Endothelial cell of umbilical vein (primary cell): ENCODE measurements at regions not wholly inside any gene's neighbourhood (a gene's known extent, or its start where the extent isn't known, plus 50 kb on each side); places are given as distances from the start of the nearest gene placed in this dataset.

Experiments used
- EZH2 ChIP-seq: IDR thresholded peaks from 2 replicates; pipeline ENCODE4 v1.6.1; 2012; ENCODE audit warnings: borderline replicate concordance, low read depth, mild to moderate bottlenecking, moderate library complexity, low read length, inconsistent platforms; ENCODE audit not compliant: severe bottlenecking
- POLR2A ChIP-seq: IDR thresholded peaks from 2 replicates; pipeline ENCODE4 v1.6.1; 2012; ENCODE audit warnings: low read depth, mild to moderate bottlenecking, control low read depth, low read length
- TF ChIP-seq, protein P1 (sequence below), 2 donors: IDR thresholded peaks; 1 replicate in 1 of 2; 2 replicates in 1 of 2; pipeline ENCODE4 v1.5.1; 2011; ENCODE audit warnings: low read length in 2 of 2, mild to moderate bottlenecking in 2 of 2, moderate library complexity in 2 of 2, control low read depth in 1 of 2, inconsistent platforms in 1 of 2, low read depth in 1 of 2; ENCODE audit not compliant: insufficient read depth in 1 of 2; ENCODE audit errors: extremely low read depth in 1 of 2

DNA sequence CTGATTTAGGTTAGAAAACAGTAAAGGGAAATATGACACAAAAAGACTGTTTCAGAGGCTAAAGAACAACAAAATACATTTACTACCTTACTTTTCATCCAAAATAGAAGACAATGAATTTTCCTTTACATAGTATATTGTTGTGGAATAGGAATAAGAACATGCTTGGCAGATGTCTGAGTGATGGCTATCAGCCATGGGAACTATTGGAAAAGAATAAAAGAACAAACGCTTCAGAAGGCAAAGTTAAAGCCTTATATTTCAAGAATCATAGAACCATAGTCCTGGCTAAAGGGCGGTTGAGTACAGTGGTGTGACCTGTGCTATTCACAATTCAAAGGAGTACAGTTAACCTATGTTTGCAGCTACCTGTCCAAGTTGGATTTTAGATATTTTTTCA lies 73.9 kb upstream of the NRXN1 start:
- TF ChIP-seq POLR2A, result no peak
- TF ChIP-seq EZH2, result no peak
- TF ChIP-seq, protein P1, sequence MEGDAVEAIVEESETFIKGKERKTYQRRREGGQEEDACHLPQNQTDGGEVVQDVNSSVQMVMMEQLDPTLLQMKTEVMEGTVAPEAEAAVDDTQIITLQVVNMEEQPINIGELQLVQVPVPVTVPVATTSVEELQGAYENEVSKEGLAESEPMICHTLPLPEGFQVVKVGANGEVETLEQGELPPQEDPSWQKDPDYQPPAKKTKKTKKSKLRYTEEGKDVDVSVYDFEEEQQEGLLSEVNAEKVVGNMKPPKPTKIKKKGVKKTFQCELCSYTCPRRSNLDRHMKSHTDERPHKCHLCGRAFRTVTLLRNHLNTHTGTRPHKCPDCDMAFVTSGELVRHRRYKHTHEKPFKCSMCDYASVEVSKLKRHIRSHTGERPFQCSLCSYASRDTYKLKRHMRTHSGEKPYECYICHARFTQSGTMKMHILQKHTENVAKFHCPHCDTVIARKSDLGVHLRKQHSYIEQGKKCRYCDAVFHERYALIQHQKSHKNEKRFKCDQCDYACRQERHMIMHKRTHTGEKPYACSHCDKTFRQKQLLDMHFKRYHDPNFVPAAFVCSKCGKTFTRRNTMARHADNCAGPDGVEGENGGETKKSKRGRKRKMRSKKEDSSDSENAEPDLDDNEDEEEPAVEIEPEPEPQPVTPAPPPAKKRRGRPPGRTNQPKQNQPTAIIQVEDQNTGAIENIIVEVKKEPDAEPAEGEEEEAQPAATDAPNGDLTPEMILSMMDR (IDR thresholded peaks at IDR 0.05; ENCODE audit: extremely low read depth in 1 of 2, insufficient read depth in 1 of 2, low read depth in 1 of 2, low read length in 2 of 2), result no peak
